Gastrocnemius medialis (tissue), 4 donors: ENCODE measurements at regions not wholly inside any gene's neighbourhood (a gene's known extent, or its start where the extent isn't known, plus 50 kb on each side); places are given as distances from the start of the nearest gene placed in this dataset.

Experiments used
- ATAC-seq, 2 donors: fragments of 150-250 bp; one replicate each; pipeline ENCODE4 v1.9.1; 2016
- DNase-seq, 2 donors: peaks; one replicate each; pipeline ENCODE4 v3.0.0-alpha.2; 2019
- H3K27ac ChIP-seq, 4 donors: fragments of 200-600 bp; sonication (generic); 1 replicate in 1 of 4; 2 replicates in 3 of 4; pipeline ENCODE4 v1.5.1; 2016 to 2018; ENCODE audit warnings: mild to moderate bottlenecking in 2 of 4, moderate library complexity in 1 of 4
- H3K27me3 ChIP-seq, 3 donors: fragments of 200-600 bp; sonication (generic) in 2 of 3; 1 replicate in 1 of 3; 2 replicates in 2 of 3; pipeline versions ENCODE4 v1.5.1 to v1.6.0; 2016 to 2019; ENCODE audit warnings: mild to moderate bottlenecking in 1 of 3, moderate library complexity in 1 of 3
- H3K36me3 ChIP-seq, 2 donors: fragments of 200-600 bp; sonication (generic) in 1 of 2; one replicate each; pipeline ENCODE4 v1.5.1; 2017 to 2018
- H3K4me1 ChIP-seq, 2 donors: fragments of 200-600 bp; sonication (generic) in 1 of 2; one replicate each; pipeline ENCODE4 v1.5.1; 2016 to 2017; ENCODE audit warnings: mild to moderate bottlenecking in 2 of 2
- H3K4me3 ChIP-seq, 4 donors: fragments of 200-600 bp; sonication (generic) in 3 of 4; 1 replicate in 1 of 4; 2 replicates in 3 of 4; pipeline ENCODE4 v1.5.1; 2016 to 2019; ENCODE audit warnings: mild to moderate bottlenecking in 2 of 4
- H3K9me3 ChIP-seq, 3 donors: fragments of 200-600 bp; sonication (generic) in 2 of 3; 1 replicate in 1 of 3; 2 replicates in 2 of 3; pipeline ENCODE4 v1.5.1; 2016 to 2019
- CTCF ChIP-seq, 5 experiments: fragments of 450-650 bp in 3 of 5; fragments of 200-600 bp in 2 of 5; sonication (generic) in 2 of 5; IDR thresholded peaks in 4 of 5; conservative IDR thresholded peaks in 1 of 5; 1 replicate in 4 of 5; 2 replicates in 1 of 5; pipeline ENCODE4 v1.5.1; 2016 to 2019; ENCODE audit warnings: antibody characterized with exemption in 5 of 5, mild to moderate bottlenecking in 3 of 5, moderate library complexity in 3 of 5
- POLR2A ChIP-seq, 2 donors: fragments of 450-650 bp; IDR thresholded peaks; one replicate each; pipeline ENCODE4 v1.6.1; 2017; ENCODE audit warnings: antibody characterized with exemption in 2 of 2, mild to moderate bottlenecking in 2 of 2, moderate library complexity in 2 of 2
- in situ Hi-C, 4 donors: fragments of 200-750 bp; cut with MboI; loops; one replicate each; pipeline versions ENCODE4 v1.15.0 to v1.8.0; 2017; ENCODE audit warnings: low sequenced_read_pairs in 4 of 4
- intact Hi-C: fragments of 100-400 bp; cut with DNase I; formaldehyde crosslinking; loops from one replicate; pipeline ENCODE4 v1.15.1; 2023; ENCODE audit warnings: low total_unique reads

GRCh38 chr3:86175051-86175536 lies 815.9 kb downstream of the VGLL3 start:
- no peak overlapping the region for H3K4me3 ChIP-seq
- intact Hi-C loops (no loop called here), in situ Hi-C loops (no loop called here)
- H3K27ac ChIP-seq: no peak overlapping the region
- no peaks in the 10 kb centered on the region for H3K9me3 ChIP-seq
- no peaks in the 10 kb centered on the region for H3K27me3 ChIP-seq
- DNase-seq (no peak), ATAC-seq (no peak)
- H3K4me1 ChIP-seq: no peaks in the 10 kb centered on the region
- TF ChIP-seq CTCF (IDR thresholded peaks at IDR 0.05 in 4 of 5, conservative IDR thresholded peaks at IDR 0.05 in 1 of 5): no peak
- no peak for TF ChIP-seq POLR2A (IDR thresholded peaks at IDR 0.05)
- no peaks in the 10 kb centered on the region for H3K36me3 ChIP-seq

DNA sequence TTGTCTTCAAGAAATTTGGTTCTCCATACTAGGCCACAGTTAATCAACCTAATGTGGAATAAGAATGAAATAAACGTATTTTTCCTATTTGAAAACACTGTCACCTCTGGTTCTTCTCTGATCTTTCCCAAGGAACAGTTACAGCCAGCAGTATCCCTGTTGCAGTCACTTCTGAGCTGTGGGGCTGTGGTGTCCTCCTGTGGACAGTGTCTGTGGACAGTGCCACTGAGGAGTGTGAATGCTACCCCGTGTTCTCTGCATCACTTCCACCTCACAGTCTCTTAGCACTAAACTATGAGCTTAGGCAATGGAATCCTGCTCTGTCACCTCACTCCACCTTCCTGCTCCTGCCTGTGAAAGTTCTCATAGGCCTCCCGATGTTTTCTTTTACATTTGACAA lies 817.5 kb downstream of the VGLL3 start:
- Histone ChIP-seq H3K9me3 (no peaks in the 10 kb centered on the region), H3K27ac (no peak overlapping the region), H3K4me3 (no peak overlapping the region), H3K27me3 (no peaks in the 10 kb centered on the region), H3K4me1 (no peaks in the 10 kb centered on the region), H3K36me3 (no peaks in the 10 kb centered on the region)
- no peak for TF ChIP-seq CTCF (IDR thresholded peaks at IDR 0.05 in 4 of 5, conservative IDR thresholded peaks at IDR 0.05 in 1 of 5)
- ATAC-seq: no peak
- in situ Hi-C loops: no loop called here
- intact Hi-C loops: no loop called here
- no peak for DNase-seq

DNA sequence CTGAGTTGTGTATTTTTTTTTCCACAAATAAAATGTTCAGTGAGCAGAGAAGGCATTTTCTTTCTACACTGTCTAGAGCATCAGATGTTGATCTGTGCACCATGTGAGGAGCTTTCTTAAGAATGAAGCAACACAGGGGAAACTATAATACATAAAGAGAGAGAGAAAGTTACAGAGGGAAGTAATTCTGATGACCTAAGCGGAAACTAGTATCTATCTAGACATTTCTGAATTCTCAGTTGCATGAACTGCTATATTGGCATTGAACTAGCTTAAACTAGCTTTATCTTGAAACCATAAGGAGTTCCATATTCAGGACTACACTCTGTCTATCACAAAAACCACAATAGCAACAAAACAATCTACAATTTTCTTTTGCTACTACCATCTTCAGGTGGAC lies 822.4 kb downstream of the VGLL3 start:
- Histone ChIP-seq H3K27me3 (no peaks in the 10 kb centered on the region), H3K36me3 (no peaks in the 10 kb centered on the region), H3K4me1 (no peaks in the 10 kb centered on the region), H3K4me3 (no peak overlapping the region), H3K27ac (no peak overlapping the region), H3K9me3 (no peaks in the 10 kb centered on the region)
- in situ Hi-C loops: no loop called here
- TF ChIP-seq CTCF (IDR thresholded peaks at IDR 0.05 in 4 of 5, conservative IDR thresholded peaks at IDR 0.05 in 1 of 5) (no peak), POLR2A (IDR thresholded peaks at IDR 0.05) (no peak)
- intact Hi-C loops: no loop called here
- DNase-seq: no peak
- no peak for ATAC-seq

- no peaks in the 10 kb centered on the region for H3K4me1 ChIP-seq
- in situ Hi-C loops (no loop called here), intact Hi-C loops (no loop called here)
- H3K27ac ChIP-seq: no peak overlapping the region
- ATAC-seq: no peak
- no peaks in the 10 kb centered on the region for H3K9me3 ChIP-seq
- no peak for TF ChIP-seq CTCF (IDR thresholded peaks at IDR 0.05 in 4 of 5, conservative IDR thresholded peaks at IDR 0.05 in 1 of 5)
- TF ChIP-seq POLR2A (IDR thresholded peaks at IDR 0.05): no peak
- DNase-seq: no peak
- H3K36me3 ChIP-seq: no peaks in the 10 kb centered on the region
- H3K27me3 ChIP-seq: no peaks in the 10 kb centered on the region
- no peak overlapping the region for H3K4me3 ChIP-seq
Measured at GRCh38 chr3:86162521-86162920, 828.4 kb downstream of the VGLL3 start.

GRCh38 chr3:86161493-86161892 lies 829.5 kb downstream of the VGLL3 start:
- intact Hi-C loops: no loop called here
- Histone ChIP-seq H3K9me3 (no peaks in the 10 kb centered on the region), H3K36me3 (no peaks in the 10 kb centered on the region), H3K27me3 (no peaks in the 10 kb centered on the region), H3K4me1 (no peaks in the 10 kb centered on the region), H3K27ac (no peak overlapping the region), H3K4me3 (no peak overlapping the region)
- ATAC-seq: no peak
- no peak for DNase-seq
- no peak for TF ChIP-seq CTCF (IDR thresholded peaks at IDR 0.05 in 4 of 5, conservative IDR thresholded peaks at IDR 0.05 in 1 of 5)
- TF ChIP-seq POLR2A (IDR thresholded peaks at IDR 0.05): no peak
- in situ Hi-C loops: no loop called here
